HepG2 (cell line): ENCODE measurements at regions not wholly inside any gene's neighbourhood (a gene's known extent, or its start where the extent isn't known, plus 50 kb on each side); places are given as distances from the start of the nearest gene placed in this dataset.
A peak's percentile ranks its signal among the peaks of the same experiment; 100 is the strongest.

Experiments
- ATAC-seq: fragments of 200-7000 bp; cut with Tn5 transposase; 3 replicates; pipeline ENCODE4 v1.9.1; 2020; ENCODE audit warnings: mild to moderate bottlenecking, moderate library complexity
- BruUV-seq: library from RNA; stranded (reverse); fragments of 400-500 nt; replicated peaks from 2 replicates; lab custom pipeline; 2021; lab: Mats Ljungman, UMichigan
- CTCF ChIA-PET: fragments of 300-600 bp; formaldehyde crosslinking; extraction: SDS; loops from one replicate; lab custom pipeline; 2021; ENCODE audit warnings: low total read pairs, inconsistent platforms, low intra/inter-chr PET ratio; lab: Yijun Ruan, JAX
- POLR2A ChIA-PET: fragments of 350-600 bp; sonication (Branson Sonifier 250); formaldehyde crosslinking; loops from one replicate; lab custom pipeline; 2020; ENCODE audit warnings: antibody characterized with exemption, inconsistent platforms; lab: Yijun Ruan, JAX
- DNase-seq: peaks from one replicate; pipeline ENCODE4 v3.0.0-alpha.2; 2015; ENCODE audit warnings: low spot score
- FAIRE-seq: peaks from 3 replicates; lab custom pipeline; 2011; peaks lifted over from hg19 to GRCh38; lab: Jason Lieb, UNC
- H2AFZ ChIP-seq: one replicate; pipeline ENCODE4 v1.6.1; 2011; ENCODE audit warnings: low read length, inconsistent platforms
- H3K27ac ChIP-seq: fragments of 300-600 bp; 3 replicates; pipeline ENCODE4 v1.8.0; 2011; ENCODE audit warnings: mixed run types, mild to moderate bottlenecking, mixed read lengths, low read length, inconsistent platforms; ENCODE audit not compliant: insufficient read depth; ENCODE audit errors: extremely low read length
- H3K27me3 ChIP-seq, 2 experiments: fragments of 200-600 bp in 1 of 2; 2 replicates in 1 of 2; 3 replicates in 1 of 2; pipeline versions ENCODE4 v1.6.0 to v1.8.0; 2011; ENCODE audit warnings: low read length in 2 of 2, mild to moderate bottlenecking in 2 of 2, moderate library complexity in 2 of 2, inconsistent platforms in 1 of 2; ENCODE audit not compliant: insufficient read depth in 2 of 2, control insufficient read depth in 1 of 2
- H3K36me3 ChIP-seq, 2 experiments: fragments of 200-600 bp in 1 of 2; replicated peaks in 1 of 2; 2 replicates in 1 of 2; 3 replicates in 1 of 2; pipeline versions ENCODE4 v1.5.1 to v1.8.0; 2011; ENCODE audit warnings: low read length in 2 of 2, inconsistent platforms in 1 of 2; ENCODE audit not compliant: insufficient read depth in 2 of 2, control insufficient read depth in 1 of 2
- H3K4me1 ChIP-seq: 2 replicates; pipeline ENCODE4 v1.5.1; 2012; ENCODE audit warnings: low read length, inconsistent platforms; ENCODE audit not compliant: insufficient read depth
- H3K4me2 ChIP-seq: 2 replicates; pipeline ENCODE4 v1.6.0; 2011; ENCODE audit warnings: low read depth, low read length, inconsistent platforms
- H3K4me3 ChIP-seq, 3 experiments: fragments of 200-600 bp in 1 of 3; sonication (generic), shearing (Covaris generic) in 1 of 3; replicated peaks in 1 of 3; 2 replicates each; pipeline ENCODE4 v1.5.1; 2011 to 2016; ENCODE audit warnings: low read length in 3 of 3, inconsistent platforms in 2 of 3, low read depth in 2 of 3, mild to moderate bottlenecking in 2 of 3, control low read depth in 1 of 3, mixed read lengths in 1 of 3; ENCODE audit not compliant: insufficient read depth in 1 of 3
- H3K79me2 ChIP-seq: one replicate; pipeline ENCODE4 v1.6.1; 2011; ENCODE audit warnings: low read length, inconsistent platforms; ENCODE audit not compliant: insufficient read depth
- H3K9ac ChIP-seq: 2 replicates; pipeline ENCODE4 v1.6.0; 2011; ENCODE audit warnings: mild to moderate bottlenecking, low read depth, low read length, inconsistent platforms; ENCODE audit not compliant: insufficient read depth
- H3K9me3 ChIP-seq: 2 replicates; pipeline ENCODE4 v1.5.1; 2012; ENCODE audit warnings: mild to moderate bottlenecking, low read length
- H4K20me1 ChIP-seq: 2 replicates; pipeline ENCODE4 v1.6.0; 2011; ENCODE audit warnings: inconsistent platforms, mild to moderate bottlenecking, low read length, moderate library complexity; ENCODE audit not compliant: insufficient read depth
- BHLHE40 ChIP-seq: IDR thresholded peaks from 2 replicates; pipeline ENCODE4 v1.6.1; 2011; ENCODE audit warnings: low read length, improper control_type of control experiment
- CTCF ChIP-seq: sonication (generic); formaldehyde crosslinking; IDR thresholded peaks from 2 replicates; pipeline ENCODE4 v1.5.0; 2020; ENCODE audit warnings: mild to moderate bottlenecking, missing genetic modification reagents, moderate library complexity
- FOXJ3 ChIP-seq: sonication (generic); formaldehyde crosslinking; IDR thresholded peaks from 2 replicates; pipeline ENCODE4 v1.4.0; 2020; ENCODE audit warnings: missing genetic modification reagents, mild to moderate bottlenecking, borderline replicate concordance
- NFKBIZ ChIP-seq: IDR thresholded peaks from 2 replicates; pipeline ENCODE4 v1.6.1; 2018; ENCODE audit warnings: missing genetic modification reagents, missing compliant biosample characterization
- PBX2 ChIP-seq: IDR thresholded peaks from 2 replicates; pipeline ENCODE4 v1.6.1; 2016; ENCODE audit warnings: control low read depth
- PCBP1 ChIP-seq: fragments of 200-400 bp; formaldehyde crosslinking; IDR thresholded peaks from 2 replicates; pipeline ENCODE4 v1.6.1; 2017; ENCODE audit warnings: mild to moderate bottlenecking, low read depth, low read length, borderline replicate concordance
- RBAK ChIP-seq: sonication (generic); formaldehyde crosslinking; IDR thresholded peaks from 2 replicates; pipeline ENCODE4 v1.5.1; 2020; ENCODE audit warnings: mild to moderate bottlenecking, missing genetic modification reagents
- REST ChIP-seq, 2 experiments: IDR thresholded peaks; 2 replicates each; pipeline ENCODE4 v1.6.1; 2011 to 2012; ENCODE audit warnings: low read length in 2 of 2, borderline replicate concordance in 1 of 2, low read depth in 1 of 2, mild to moderate bottlenecking in 1 of 2, moderate library complexity in 1 of 2
- SRF ChIP-seq: IDR thresholded peaks from 2 replicates; pipeline ENCODE4 v1.6.1; 2011; ENCODE audit warnings: mild to moderate bottlenecking, low read depth, low read length, moderate library complexity
- STAG1 ChIP-seq: sonication (generic); formaldehyde crosslinking; IDR thresholded peaks from 2 replicates; pipeline ENCODE4 v1.4.0; 2020; ENCODE audit warnings: missing genetic modification reagents
- ZFAT ChIP-seq: sonication (generic); formaldehyde crosslinking; conservative IDR thresholded peaks from 2 replicates; pipeline ENCODE4 v1.8.1; 2023; ENCODE audit warnings: missing genetic modification reagents, inconsistent platforms
- ZFYVE20 ChIP-seq: sonication (generic); formaldehyde crosslinking; IDR thresholded peaks from 2 replicates; pipeline ENCODE4 v1.8.0; 2023; ENCODE audit warnings: low read depth, mild to moderate bottlenecking, moderate library complexity, missing genetic modification reagents, borderline replicate concordance
- WGBS: methylation state at CpG from one replicate; pipeline ENCODE4 v1.1.6; 2017; ENCODE audit warnings: low lambda C conversion rate; 5-methylcytosine and 5-hydroxymethylcytosine counted together
- in situ Hi-C: cut with HindIII; loops from 2 replicates; pipeline ENCODE4 v1.10.0; 2017; ENCODE audit warnings: low pct_unique_long_range_greater_than_20kb; ENCODE audit not compliant: extremely low pct_ligation_motif_present
- intact Hi-C: fragments of 100-400 bp; cut with micrococcal nuclease; formaldehyde crosslinking; loops from one replicate; pipeline ENCODE4 v1.10.0; 2022; ENCODE audit not compliant: unreplicated experiment

DNA sequence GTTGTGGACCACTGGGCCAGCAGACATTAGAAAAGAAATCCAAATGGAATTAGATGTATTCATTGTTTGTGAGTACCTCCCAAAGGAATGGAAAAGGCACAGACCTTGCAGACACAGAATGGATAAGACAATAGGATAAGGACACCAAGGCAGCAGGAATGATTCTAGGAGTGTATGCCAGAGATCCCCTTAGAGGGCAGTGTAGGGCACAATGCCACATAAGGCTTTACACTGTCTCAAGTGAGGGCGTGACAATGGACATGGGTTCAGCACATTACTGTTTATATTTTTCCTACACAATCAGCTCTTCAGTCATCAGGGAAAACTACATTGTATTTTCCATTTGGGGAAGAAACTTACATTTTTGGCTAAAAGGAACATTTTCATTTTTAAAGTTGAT is 250.9 kb downstream of the PTH2R start:
- no TSS peak for BruUV-seq

More for the DNA sequence above, 250.9 kb downstream of the PTH2R start:
- TF ChIP-seq STAG1 (peak; percentile 19; the same call in 1 of the 2 replicates), PCBP1 (no peak), FOXJ3 (CRISPR knock-in tag) (no peak), NFKBIZ (CRISPR knock-in tag) (no peak), REST (IDR thresholded peaks at IDR 0.05; ENCODE audit: borderline replicate concordance in 1 of 2, low read depth in 1 of 2, low read length in 2 of 2) (no peak), SRF (peak; percentile 45; the same call in 1 of the 2 replicates), ZFYVE20 (CRISPR knock-in tag) (no peak), RBAK (no peak), ZFAT (no peak), CTCF (CRISPR knock-in tag) (peak; percentile 21; the same call in 1 of the 2 replicates), PBX2 (CRISPR knock-in tag) (no peak), BHLHE40 (no peak)
- H3K36me3 ChIP-seq: no peaks in the 10 kb centered on the region
- in situ Hi-C loops: no loop called here
- H2AFZ ChIP-seq: no peak overlapping the region
- intact Hi-C loops: loop anchor here (1.0 kb wide), 1 partner anchor 551 kb away; no protein-coding TSS in a partner anchor
- H3K9me3 ChIP-seq: no peaks in the 10 kb centered on the region
- DNase-seq (no peak), FAIRE-seq (no peak), ATAC-seq (peak; percentile 87)
- H3K4me3 ChIP-seq: no peak overlapping the region
- H4K20me1 ChIP-seq: no peaks in the 10 kb centered on the region
- ChIA-PET POLR2A (no interaction called here), CTCF (no interaction called here)
- WGBS: 5% methylated on average over 1 of the region's 1 CpG
- H3K79me2 ChIP-seq: no peaks in the 10 kb centered on the region
- H3K27ac ChIP-seq: no peak overlapping the region
- H3K4me2 ChIP-seq: no peak overlapping the region
- H3K27me3 ChIP-seq: no peaks in the 10 kb centered on the region
- H3K4me1 ChIP-seq: no peaks in the 10 kb centered on the region
- no peak overlapping the region for H3K9ac ChIP-seq
